H9 (cell line): ENCODE measurements at regions not wholly inside any gene's neighbourhood (a gene's known extent, or its start where the extent isn't known, plus 50 kb on each side); places are given as distances from the start of the nearest gene placed in this dataset.

Source experiments
- DNase-seq: peaks from one replicate; pipeline ENCODE4 v3.0.0-alpha.2; 2017
- H2AFZ ChIP-seq: one replicate; pipeline ENCODE4 v1.6.1; 2013; ENCODE audit warnings: mild to moderate bottlenecking, low read length, control low read depth, moderate library complexity
- H2AK5ac ChIP-seq: 2 replicates; pipeline ENCODE4 v1.6.1; 2013; ENCODE audit warnings: low read length, control low read depth, mixed read lengths; ENCODE audit not compliant: insufficient read length
- H2BK120ac ChIP-seq: one replicate; pipeline ENCODE4 v1.6.1; 2013; ENCODE audit warnings: low read depth, mild to moderate bottlenecking, low read length, control low read depth, inconsistent platforms; ENCODE audit not compliant: poor library complexity, severe bottlenecking
- H2BK12ac ChIP-seq: 2 replicates; pipeline ENCODE4 v1.6.1; 2013; ENCODE audit warnings: low read length, control low read depth, mixed read lengths, low read depth; ENCODE audit not compliant: insufficient read length
- H2BK15ac ChIP-seq: 2 replicates; pipeline ENCODE4 v1.6.1; 2013; ENCODE audit warnings: low read depth, low read length, control low read depth
- H2BK20ac ChIP-seq: one replicate; pipeline ENCODE4 v1.6.1; 2013; ENCODE audit warnings: low read depth, mild to moderate bottlenecking, low read length, control low read depth, inconsistent platforms; ENCODE audit not compliant: poor library complexity, severe bottlenecking
- H2BK5ac ChIP-seq: 2 replicates; pipeline ENCODE4 v1.6.1; 2013; ENCODE audit warnings: low read length, control low read depth, mixed read lengths; ENCODE audit not compliant: insufficient read length
- H3K14ac ChIP-seq: 2 replicates; pipeline ENCODE4 v1.6.1; 2013; ENCODE audit warnings: low read length, control low read depth; ENCODE audit not compliant: insufficient read depth
- H3K18ac ChIP-seq: 2 replicates; pipeline ENCODE4 v1.6.1; 2013; ENCODE audit warnings: low read depth, mild to moderate bottlenecking, mixed read lengths, low read length, control low read depth; ENCODE audit not compliant: insufficient read length
- H3K23ac ChIP-seq: 2 replicates; pipeline ENCODE4 v1.6.1; 2013; ENCODE audit warnings: low read length, control low read depth, mixed read lengths, low read depth; ENCODE audit not compliant: insufficient read length
- H3K23me2 ChIP-seq: 2 replicates; pipeline ENCODE4 v1.6.1; 2013; ENCODE audit warnings: low read depth, mild to moderate bottlenecking, mixed read lengths, low read length, control low read depth; ENCODE audit not compliant: insufficient read length, poor library complexity, severe bottlenecking
- H3K27ac ChIP-seq: 2 replicates; pipeline ENCODE4 v1.5.1; 2013; ENCODE audit warnings: low read length, control low read depth, mixed read lengths, low read depth; ENCODE audit not compliant: insufficient read length
- H3K27me3 ChIP-seq: 2 replicates; pipeline ENCODE4 v1.6.1; 2013; ENCODE audit warnings: low read length, control low read depth, inconsistent platforms; ENCODE audit not compliant: insufficient read depth
- H3K4ac ChIP-seq: 2 replicates; pipeline ENCODE4 v1.6.1; 2013; ENCODE audit warnings: low read depth, mild to moderate bottlenecking, control low read depth, inconsistent platforms, low read length, moderate library complexity
- H3K4me1 ChIP-seq: 2 replicates; pipeline ENCODE4 v1.6.1; 2013; ENCODE audit warnings: low read length, control low read depth, inconsistent platforms; ENCODE audit not compliant: insufficient read depth
- H3K4me2 ChIP-seq: 2 replicates; pipeline ENCODE4 v1.6.1; 2013; ENCODE audit warnings: low read length, control low read depth, mixed read lengths; ENCODE audit not compliant: insufficient read length, insufficient read depth
- H3K56ac ChIP-seq: 2 replicates; pipeline ENCODE4 v1.6.1; 2013; ENCODE audit warnings: low read depth, mild to moderate bottlenecking, mixed read lengths, low read length, control low read depth; ENCODE audit not compliant: insufficient read length
- H3K79me1 ChIP-seq: 2 replicates; pipeline ENCODE4 v1.6.1; 2013; ENCODE audit warnings: low read depth, mild to moderate bottlenecking, moderate library complexity, low read length, control low read depth, inconsistent platforms; ENCODE audit not compliant: insufficient read depth, poor library complexity, severe bottlenecking
- H3K79me2 ChIP-seq: 2 replicates; pipeline ENCODE4 v1.6.1; 2013; ENCODE audit warnings: low read length, control low read depth, inconsistent platforms; ENCODE audit not compliant: insufficient read depth
- H3K9ac ChIP-seq: 2 replicates; pipeline ENCODE4 v1.6.1; 2013; ENCODE audit warnings: low read length, control low read depth, mixed read lengths; ENCODE audit not compliant: insufficient read length; ENCODE audit errors: extremely low read depth
- H3K9me3 ChIP-seq: one replicate; pipeline ENCODE4 v1.6.1; 2013; ENCODE audit warnings: low read depth, low read length, inconsistent platforms; ENCODE audit not compliant: control insufficient read depth
- H3T11ph ChIP-seq: one replicate; pipeline ENCODE4 v1.6.1; 2013; ENCODE audit warnings: mild to moderate bottlenecking, low read length, control low read depth, inconsistent platforms
- H4K20me1 ChIP-seq: one replicate; pipeline ENCODE4 v1.6.1; 2013; ENCODE audit not compliant: control insufficient read depth, insufficient read length, insufficient read depth
- H4K5ac ChIP-seq: 2 replicates; pipeline ENCODE4 v1.6.1; 2013; ENCODE audit warnings: low read depth, mild to moderate bottlenecking, mixed read lengths, low read length, control low read depth; ENCODE audit not compliant: insufficient read length
- H4K8ac ChIP-seq: replicated peaks from 2 replicates; pipeline ENCODE4 v1.6.1; 2013; ENCODE audit warnings: low read length, control low read depth, mixed read lengths, low read depth; ENCODE audit not compliant: insufficient read length
- H4K91ac ChIP-seq: 2 replicates; pipeline ENCODE4 v1.6.1; 2013; ENCODE audit warnings: low read depth, mild to moderate bottlenecking, moderate library complexity, mixed read lengths, low read length, control low read depth; ENCODE audit not compliant: insufficient read length
- H3K27ac Mint-ChIP-seq, 3 experiments: 2 replicates in 2 of 3; 3 replicates in 1 of 3; pipeline ENCODE4 v1.8.0; 2020 to 2021; ENCODE audit warnings: mixed read lengths in 3 of 3, mild to moderate bottlenecking in 1 of 3, moderate library complexity in 1 of 3
- H3K27me3 Mint-ChIP-seq: 2 replicates; pipeline ENCODE4 v1.8.0; 2021; ENCODE audit warnings: low read depth, mild to moderate bottlenecking, moderate library complexity, mixed read lengths
- H3K36me3 Mint-ChIP-seq, 3 experiments: 2 replicates in 2 of 3; 3 replicates in 1 of 3; pipeline ENCODE4 v1.8.0; 2020 to 2021; ENCODE audit warnings: low read depth in 3 of 3, mixed read lengths in 3 of 3; ENCODE audit not compliant: insufficient read depth in 1 of 3
- H3K4me1 Mint-ChIP-seq, 2 experiments: 2 replicates each; pipeline ENCODE4 v1.8.0; 2020; ENCODE audit warnings: mixed read lengths in 2 of 2
- H3K4me3 Mint-ChIP-seq, 2 experiments: 2 replicates in 1 of 2; 3 replicates in 1 of 2; pipeline ENCODE4 v1.8.0; 2020 to 2021; ENCODE audit warnings: mild to moderate bottlenecking in 2 of 2, mixed read lengths in 2 of 2, moderate library complexity in 1 of 2
- H3K9me3 Mint-ChIP-seq, 2 experiments: 2 replicates in 1 of 2; 3 replicates in 1 of 2; pipeline ENCODE4 v1.8.0; 2020; ENCODE audit warnings: mild to moderate bottlenecking in 2 of 2, mixed read lengths in 2 of 2, moderate library complexity in 1 of 2
- WGBS: extraction: QIAGEN DNeasy Blood & Tissue Kit; methylation state at CpG from one replicate; pipeline ENCODE4 v1.1.7; 2013; ENCODE audit warnings: missing lambda C conversion rate, low lambda C conversion rate, mixed read lengths; ENCODE audit not compliant: insufficient read length; ENCODE audit errors: extremely low coverage; 5-methylcytosine and 5-hydroxymethylcytosine counted together
- TF ChIP-seq, protein P1 (sequence below): fragments of 200-600 bp; sonication (generic); conservative IDR thresholded peaks from 3 replicates; pipeline ENCODE4 v1.8.0; 2021; ENCODE audit warnings: antibody characterized with exemption, mild to moderate bottlenecking

DNA sequence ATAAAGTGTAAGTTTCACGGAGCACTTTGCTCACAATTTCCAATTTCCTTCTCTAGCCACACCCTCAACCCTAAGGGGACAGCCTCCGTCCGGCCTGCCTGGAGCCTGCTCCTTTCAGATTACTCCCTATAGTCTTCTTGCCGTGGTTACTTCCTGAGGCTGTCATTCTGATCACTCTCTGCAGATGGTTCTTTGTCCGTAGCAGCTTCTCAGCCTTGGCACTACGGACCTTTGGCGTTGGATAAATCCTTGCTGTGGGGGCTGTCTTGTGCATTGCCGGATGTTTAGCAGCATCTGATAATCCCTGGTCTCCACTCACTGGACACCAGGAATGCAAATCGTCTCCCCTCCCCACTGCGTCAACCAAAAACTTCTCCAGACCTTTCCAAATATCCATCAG lies 447.5 kb upstream of the KIRREL3 start:
- Histone ChIP-seq H3K23ac (no peak overlapping the region), H2BK15ac (no peak overlapping the region), H2BK120ac (no peak overlapping the region), H4K5ac (no peak overlapping the region), H3K79me1 (no peaks in the 10 kb centered on the region), H2AK5ac (no peak overlapping the region), H3K56ac (no peak overlapping the region), H2BK5ac (no peak overlapping the region), H3K27ac (no peak overlapping the region), H3T11ph (no peak overlapping the region), H4K8ac (no peak overlapping the region), H3K79me2 (no peaks in the 10 kb centered on the region), H2BK20ac (no peak overlapping the region), H3K23me2 (no peaks in the 10 kb centered on the region), H3K9ac (no peak overlapping the region), H3K4ac (no peak overlapping the region), H3K4me1 (no peaks in the 10 kb centered on the region), H3K18ac (no peak overlapping the region), H3K14ac (no peak overlapping the region), H2BK12ac (no peak overlapping the region), H4K20me1 (no peaks in the 10 kb centered on the region), H3K27me3 (no peaks in the 10 kb centered on the region), H3K4me2 (no peak overlapping the region), H3K9me3 (no peaks in the 10 kb centered on the region), H2AFZ (no peak overlapping the region), H4K91ac (no peak overlapping the region)
- H3K4me1 Mint-ChIP-seq = peaks cover 5 to 14% of the 10 kb centered on the region in 2 experiments
- TF ChIP-seq, protein P1, sequence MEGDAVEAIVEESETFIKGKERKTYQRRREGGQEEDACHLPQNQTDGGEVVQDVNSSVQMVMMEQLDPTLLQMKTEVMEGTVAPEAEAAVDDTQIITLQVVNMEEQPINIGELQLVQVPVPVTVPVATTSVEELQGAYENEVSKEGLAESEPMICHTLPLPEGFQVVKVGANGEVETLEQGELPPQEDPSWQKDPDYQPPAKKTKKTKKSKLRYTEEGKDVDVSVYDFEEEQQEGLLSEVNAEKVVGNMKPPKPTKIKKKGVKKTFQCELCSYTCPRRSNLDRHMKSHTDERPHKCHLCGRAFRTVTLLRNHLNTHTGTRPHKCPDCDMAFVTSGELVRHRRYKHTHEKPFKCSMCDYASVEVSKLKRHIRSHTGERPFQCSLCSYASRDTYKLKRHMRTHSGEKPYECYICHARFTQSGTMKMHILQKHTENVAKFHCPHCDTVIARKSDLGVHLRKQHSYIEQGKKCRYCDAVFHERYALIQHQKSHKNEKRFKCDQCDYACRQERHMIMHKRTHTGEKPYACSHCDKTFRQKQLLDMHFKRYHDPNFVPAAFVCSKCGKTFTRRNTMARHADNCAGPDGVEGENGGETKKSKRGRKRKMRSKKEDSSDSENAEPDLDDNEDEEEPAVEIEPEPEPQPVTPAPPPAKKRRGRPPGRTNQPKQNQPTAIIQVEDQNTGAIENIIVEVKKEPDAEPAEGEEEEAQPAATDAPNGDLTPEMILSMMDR = no peak
- no peak overlapping the region for H3K4me3 Mint-ChIP-seq
- peaks cover 3% of the 10 kb centered on the region for H3K27me3 Mint-ChIP-seq
- no peak overlapping the region for H3K27ac Mint-ChIP-seq
- DNase-seq = no peak
- H3K9me3 Mint-ChIP-seq = no peaks in the 10 kb centered on the region
- no CpG with 5 or more reads among the region's 10 CpGs for WGBS
- no peaks in the 10 kb centered on the region for H3K36me3 Mint-ChIP-seq
